ENCODE measurements at regions not wholly inside any gene's neighbourhood (a gene's known extent, or its start where the extent isn't known, plus 50 kb on each side); places are given as distances from the start of the nearest gene placed in this dataset.
A peak's percentile ranks its signal among the peaks of the same experiment; 100 is the strongest.
"Not testable (repeated sequence)": the region's sequence is repeated elsewhere in the genome, so short reads cannot be mapped to it uniquely, and the experiment has no call there.

DNA sequence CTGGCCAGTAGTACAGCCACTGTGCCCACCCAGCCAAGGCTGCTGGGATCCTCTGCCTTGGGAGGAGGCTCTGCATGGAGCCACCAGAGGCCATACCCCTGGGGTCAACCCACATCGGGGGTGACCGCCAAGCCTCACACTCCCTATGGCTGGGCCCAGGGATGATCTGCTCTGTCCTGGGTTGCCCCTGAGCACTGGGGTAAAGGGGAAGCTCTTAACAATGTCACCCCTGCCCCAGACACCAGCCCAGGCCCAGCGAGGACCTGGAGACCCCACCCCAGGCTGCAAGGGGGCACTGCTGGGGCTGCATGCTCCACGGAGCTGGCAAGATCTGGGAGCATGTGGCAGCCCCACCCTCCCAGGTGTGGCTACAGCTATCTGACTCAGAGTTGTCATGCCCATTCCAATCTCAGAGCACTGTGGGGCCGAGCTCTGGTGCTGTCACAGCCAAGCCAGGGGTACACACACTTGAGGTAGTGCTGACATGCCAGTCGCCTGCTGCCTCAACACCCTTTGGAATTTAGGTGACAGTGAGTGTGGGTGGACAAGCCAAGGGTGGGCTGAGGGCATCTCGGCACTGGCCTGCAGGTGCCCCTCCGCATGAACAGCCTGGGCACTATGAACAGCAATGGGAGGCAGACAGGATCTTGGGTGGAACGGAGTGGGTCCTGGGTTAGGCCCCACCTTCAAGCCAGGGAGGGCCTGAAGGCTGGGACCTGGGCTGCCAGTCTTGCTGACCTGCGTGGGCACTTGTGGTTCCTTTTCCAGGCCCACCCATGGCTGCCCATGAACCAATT, 427.7 kb downstream of the LRRIQ3 start:
- DNase-seq, result no peak

DNA sequence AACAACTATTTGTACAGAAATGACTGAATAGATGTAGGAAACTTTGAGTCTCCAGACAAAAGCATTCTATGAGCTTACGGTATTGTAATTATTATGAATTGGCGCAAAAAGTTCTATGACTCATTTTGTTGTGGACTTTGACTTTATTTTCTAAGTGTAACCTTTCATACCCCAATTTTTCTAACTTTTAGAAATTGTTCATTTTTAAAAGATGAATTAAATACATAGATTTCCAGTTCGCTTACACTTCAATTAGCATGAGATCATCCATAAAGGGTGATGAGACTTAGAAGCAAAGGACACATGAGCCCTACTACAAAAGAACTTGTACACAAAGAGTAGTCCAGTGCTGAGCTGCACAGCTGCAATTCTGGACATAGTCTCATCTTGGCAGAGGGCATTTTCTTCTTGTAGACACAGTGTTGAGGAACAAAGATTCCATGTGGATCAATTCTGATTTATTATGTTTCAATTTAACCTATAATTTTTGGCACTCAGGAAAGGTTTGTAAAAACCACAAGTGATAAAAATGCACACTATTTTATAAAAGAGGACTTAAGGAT, 431.1 kb downstream of the LRRIQ3 start:
- DNase-seq, result no peak

GRCh38 chr1:73765551-73766233, 432.3 kb downstream of the LRRIQ3 start:
- no peak for DNase-seq

DNA sequence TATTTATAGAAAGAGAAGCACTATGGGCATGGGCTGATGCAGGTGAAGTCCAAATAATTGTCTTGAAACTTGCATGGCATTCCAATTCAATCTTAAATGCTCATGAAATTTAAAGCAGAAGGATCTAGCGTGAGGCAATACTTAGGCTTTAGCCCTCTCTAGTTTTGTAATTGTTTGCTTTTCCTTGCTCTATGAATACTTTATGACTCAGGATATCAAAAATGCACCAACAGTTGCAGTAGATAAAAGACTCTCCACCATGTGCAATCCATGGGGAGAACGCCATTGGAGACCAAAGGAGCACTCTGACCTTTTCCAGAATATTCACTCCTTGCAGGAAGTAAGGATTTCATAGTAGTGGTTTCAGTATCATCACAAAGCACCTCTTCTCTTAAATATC, 436.4 kb downstream of the LRRIQ3 start:
- no peak for DNase-seq

GRCh38 chr1:73759011-73759410, 439.0 kb downstream of the LRRIQ3 start:
- no peak for DNase-seq

DNA sequence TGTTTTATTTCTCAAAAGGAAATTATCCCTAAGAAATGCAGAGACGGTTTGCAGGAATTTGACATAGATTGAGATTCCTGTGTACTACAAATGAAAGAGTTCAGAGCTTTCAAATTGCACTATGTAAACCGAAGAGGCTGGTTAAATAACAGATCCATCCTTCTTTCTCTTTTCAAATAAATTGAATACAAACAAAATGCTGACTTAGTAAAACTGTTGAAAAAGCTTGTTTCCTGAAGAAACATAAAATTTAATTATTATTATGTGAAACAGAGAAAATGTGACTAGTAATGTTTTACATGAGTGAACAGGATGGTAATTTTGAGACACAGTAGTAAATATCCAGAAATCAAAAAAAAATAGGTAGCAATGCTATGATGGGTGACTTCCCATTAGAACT, 441.2 kb downstream of the LRRIQ3 start:
- DNase-seq, result no peak

- DNase-seq, result no peak
Observed at GRCh38 chr1:73755649-73756048, 442.3 kb downstream of the LRRIQ3 start.

DNA sequence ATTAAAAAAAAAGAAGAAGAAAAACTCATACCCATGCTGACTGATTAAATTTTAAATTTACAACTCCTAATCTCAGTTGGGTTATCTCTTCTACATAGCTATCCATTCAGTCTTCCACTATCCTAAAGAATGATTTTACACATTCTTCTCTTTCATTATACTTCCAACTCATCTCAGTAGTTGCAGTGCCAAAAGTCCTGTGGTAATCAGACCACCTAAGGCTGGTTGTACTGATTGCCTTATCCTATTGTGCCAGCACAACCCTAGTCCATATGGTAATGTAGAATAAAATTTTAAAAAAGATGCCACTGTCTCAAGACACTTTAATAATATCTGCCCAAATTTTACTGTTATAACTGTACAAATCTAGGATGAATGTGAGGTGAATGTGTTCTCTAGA, 448.0 kb downstream of the LRRIQ3 start:
- no peak for DNase-seq

DNA sequence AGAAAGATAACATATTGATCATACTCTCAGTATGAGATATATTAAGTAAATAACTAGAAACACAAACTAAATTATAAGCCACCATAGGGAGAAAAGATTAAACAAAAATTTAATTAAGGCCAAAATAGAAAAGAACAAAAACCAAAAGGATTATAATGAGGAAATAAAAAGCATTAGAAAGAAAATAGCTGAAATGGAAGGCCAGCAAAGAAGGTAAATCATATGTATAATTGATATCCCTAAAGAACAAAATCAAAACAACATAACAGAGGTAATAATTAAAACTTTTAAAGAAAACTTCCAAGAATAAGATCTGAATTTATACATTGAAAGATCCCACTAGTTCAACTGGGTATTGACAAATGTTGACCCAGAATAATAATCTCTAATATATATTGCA, 453.0 kb downstream of the LRRIQ3 start:
- DNase-seq, result no peak

DNA sequence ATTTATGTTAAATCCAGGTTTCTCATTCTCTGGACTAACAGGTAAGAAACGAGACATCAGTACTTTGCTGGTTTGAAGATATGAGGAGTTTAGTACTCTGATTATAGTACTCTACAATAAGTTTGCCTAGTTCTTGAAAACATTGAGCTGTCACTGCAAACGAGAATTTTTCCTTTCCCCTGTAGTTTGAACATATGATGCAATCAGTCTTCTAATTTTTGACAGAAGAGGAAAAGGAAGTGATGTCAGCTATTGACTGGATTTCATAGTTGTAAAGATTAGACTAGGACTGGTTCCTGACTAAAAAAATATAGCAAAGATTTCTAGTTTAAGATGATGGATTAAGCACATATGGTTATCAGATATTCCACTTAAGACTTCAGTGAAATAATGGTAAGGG, 461.9 kb downstream of the LRRIQ3 start:
- DNase-seq, result no peak

- DNase-seq, result no peak
Observed at GRCh38 chr1:73727036-73727435, 470.9 kb downstream of the LRRIQ3 start.

DNA sequence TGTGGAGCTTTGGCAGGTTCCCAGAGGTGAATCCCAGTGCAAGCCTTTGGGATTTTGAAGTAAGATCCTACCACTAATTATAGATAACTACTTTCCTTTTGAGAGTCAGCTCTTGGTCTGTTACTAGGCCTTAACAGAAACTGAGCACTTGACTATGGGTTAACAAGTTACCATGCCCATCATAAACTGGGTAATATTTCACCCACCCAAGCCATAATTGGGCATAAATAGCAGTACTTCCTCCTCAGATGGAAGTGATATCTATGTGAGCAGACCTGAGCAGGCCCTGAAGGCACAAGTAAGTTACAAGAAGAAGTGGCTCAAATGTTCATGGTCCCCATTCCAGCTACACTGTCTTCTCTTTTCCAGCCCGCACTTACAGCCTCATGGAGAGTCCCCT, 475.9 kb downstream of the LRRIQ3 start:
- no peak for DNase-seq

DNA sequence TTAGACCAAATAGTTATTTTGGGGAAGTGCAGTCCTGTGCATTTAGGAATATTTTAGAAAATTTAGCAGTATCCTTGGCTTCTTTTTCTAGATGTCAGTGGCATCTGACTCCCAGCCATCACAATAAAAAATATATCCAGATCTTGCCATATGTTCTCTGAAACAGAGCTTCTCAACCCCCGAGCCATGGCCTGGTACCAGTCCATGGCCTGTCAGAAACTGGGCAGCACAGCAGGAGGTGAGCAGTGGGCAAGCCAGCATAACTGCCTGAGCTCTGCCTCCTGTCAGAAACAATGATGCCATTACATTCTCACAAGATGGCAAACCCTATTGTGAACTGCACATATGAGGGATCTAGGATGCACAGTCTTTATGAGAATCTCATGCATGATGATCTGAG, 480.0 kb downstream of the LRRIQ3 start:
- no peak for DNase-seq

DNA sequence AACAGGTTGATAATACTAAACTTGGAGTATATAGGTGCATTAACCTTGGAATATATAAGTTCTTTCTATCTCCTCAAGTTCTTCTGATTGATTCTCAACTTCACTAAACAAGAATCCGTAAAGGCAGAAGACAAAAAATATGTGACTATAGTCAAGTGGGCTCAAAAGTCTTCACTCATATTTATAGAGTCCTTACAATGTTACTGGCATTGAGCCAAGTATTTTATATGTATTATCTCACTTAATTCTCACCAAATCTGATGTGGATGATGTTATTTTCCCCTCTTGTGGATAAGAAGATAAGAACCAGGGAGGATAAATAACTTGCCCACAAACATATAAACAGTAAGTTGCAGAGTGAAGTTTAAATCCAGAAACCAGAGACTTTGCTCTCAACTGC, 486.9 kb downstream of the LRRIQ3 start:
- no peak for DNase-seq

DNA sequence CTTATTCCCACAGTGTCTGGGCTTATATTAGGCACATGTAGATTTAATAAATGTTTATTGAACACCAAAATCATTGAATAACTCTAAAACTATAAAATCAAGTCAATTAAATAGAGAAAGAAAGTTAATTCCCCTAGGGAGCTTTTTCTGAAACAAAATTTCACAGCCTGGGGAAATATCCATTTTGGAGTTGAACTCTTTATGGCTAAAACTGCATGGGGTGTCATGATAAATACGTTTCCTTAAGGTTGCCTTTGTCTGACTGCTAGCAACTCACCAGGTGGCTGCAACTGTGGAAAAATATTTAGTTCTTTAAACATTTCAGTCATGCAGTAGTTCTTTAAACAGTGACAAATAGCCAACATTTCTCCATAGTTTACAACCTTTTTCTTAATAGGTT, 496.1 kb downstream of the LRRIQ3 start:
- no peak for DNase-seq

DNA sequence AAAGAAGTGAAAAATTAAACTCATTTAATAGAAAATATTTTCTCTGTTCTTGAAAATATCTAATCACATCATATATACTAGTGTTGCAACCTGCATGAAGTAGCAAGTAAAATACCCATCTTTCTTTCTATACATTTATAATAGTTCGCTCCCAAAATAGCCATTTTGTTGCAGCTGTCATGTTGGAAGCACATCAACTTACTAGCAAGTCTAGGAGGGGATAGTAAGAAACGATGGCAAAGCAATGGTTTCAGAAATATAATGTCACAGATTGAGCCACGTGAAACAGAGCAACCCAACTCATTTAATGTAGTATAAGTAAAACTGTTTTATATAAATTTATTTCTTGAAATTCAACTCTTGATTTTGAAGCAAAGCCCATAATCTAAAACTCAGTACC, 521.8 kb downstream of the LRRIQ3 start:
- peak; percentile 13 for DNase-seq

GRCh38 chr1:73674945-73675561, 522.9 kb downstream of the LRRIQ3 start:
- DNase-seq, result peak; percentile 30

GRCh38 chr1:73673971-73674370, 524.0 kb downstream of the LRRIQ3 start:
- DNase-seq, result peak; percentile 37

DNA sequence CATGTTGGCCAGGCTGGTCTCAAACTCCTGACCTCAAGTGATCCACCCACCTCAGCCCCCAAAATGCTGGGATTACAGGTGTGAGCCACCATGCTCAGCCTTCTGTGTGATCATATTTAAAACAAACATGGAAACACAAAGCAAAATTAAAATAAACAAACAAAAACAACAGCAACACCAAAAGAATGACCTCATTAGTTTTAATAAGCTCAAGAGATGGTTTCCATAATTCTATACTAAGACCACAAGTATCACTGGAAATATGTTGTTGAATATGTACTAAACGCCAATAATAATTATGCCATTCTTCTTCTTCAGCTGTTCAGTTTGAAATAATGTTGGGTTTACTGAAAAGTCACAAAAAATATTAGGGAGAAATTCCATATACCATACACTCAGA, 526.4 kb downstream of the LRRIQ3 start:
- DNase-seq, result no peak

DNA sequence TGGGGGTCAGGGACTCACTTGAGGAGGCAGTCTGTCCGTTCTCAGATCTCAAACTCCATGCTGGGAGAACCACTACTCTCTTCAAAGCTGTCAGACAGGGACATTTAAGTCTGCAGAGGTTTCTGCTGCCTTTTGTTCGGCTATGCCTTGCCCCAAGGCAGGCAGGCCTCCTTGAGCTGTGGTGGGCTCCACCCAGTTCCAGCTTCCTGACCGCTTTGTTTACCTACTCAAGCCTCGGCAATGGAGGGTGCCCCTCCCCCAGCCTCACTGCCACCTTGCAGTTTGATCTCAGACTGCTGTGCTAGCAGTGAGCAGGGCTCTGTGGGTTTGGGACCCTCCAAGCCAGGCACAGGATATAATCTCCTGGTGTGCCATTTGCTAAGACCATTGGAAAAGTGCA, 530.0 kb downstream of the LRRIQ3 start:
- not testable (repeated sequence) for DNase-seq

DNA sequence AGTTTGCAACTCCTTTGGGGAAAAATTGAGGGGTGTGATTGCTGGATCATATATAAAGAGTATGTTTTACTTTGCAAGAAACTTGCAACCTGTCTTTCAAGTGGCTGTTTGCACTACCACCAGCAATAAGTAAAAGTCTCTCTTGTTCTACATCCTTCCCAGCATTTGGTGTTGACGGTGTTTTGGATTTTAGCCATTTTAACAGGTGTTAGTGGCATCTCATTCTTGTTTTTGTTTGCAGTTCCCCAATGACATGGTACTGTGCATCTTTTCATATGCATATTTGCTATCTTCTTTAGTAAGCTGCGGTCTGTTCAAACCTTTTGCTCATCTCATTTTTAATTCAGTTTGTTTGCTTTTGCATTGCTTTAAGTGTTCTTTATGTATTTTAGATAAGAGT, 535.5 kb downstream of the LRRIQ3 start:
- DNase-seq, result no peak

DNA sequence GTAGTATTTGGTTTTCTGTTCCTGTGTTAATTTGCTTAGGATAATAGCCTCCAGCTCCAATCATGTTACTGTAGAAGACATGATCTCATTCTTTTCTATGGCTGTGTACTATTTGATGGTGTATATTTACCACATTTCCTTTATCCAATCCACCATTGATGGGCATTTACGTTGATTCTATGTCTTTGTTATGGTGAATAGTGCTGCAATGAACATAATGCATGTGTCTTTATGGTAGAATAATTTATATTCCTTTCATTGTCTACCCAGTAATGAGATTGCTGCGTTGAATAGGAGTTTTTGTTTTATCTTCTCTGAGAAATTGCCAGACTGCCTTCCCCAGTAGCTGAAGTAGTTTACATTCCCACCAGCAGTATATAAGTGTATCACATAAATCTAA, 538.8 kb downstream of the LRRIQ3 start:
- no peak for DNase-seq

GRCh38 chr1:73654714-73655113, 543.3 kb downstream of the LRRIQ3 start:
- DNase-seq, result no peak

Data from tongue (tissue), 1 donor.